B cell (primary cell): ENCODE measurements at regions not wholly inside any gene's neighbourhood (a gene's known extent, or its start where the extent isn't known, plus 50 kb on each side); places are given as distances from the start of the nearest gene placed in this dataset.

Source experiments
- EZH2 ChIP-seq: IDR thresholded peaks from 2 replicates; pipeline ENCODE4 v1.6.1; 2012; ENCODE audit warnings: borderline replicate concordance, low read depth, mild to moderate bottlenecking, moderate library complexity, low read length; ENCODE audit not compliant: insufficient read depth, poor library complexity, severe bottlenecking
- TF ChIP-seq, protein P1 (sequence below): fragments of 200-600 bp; IDR thresholded peaks from one replicate; pipeline ENCODE4 v1.8.0; 2022; ENCODE audit warnings: antibody characterized with exemption, mild to moderate bottlenecking

DNA sequence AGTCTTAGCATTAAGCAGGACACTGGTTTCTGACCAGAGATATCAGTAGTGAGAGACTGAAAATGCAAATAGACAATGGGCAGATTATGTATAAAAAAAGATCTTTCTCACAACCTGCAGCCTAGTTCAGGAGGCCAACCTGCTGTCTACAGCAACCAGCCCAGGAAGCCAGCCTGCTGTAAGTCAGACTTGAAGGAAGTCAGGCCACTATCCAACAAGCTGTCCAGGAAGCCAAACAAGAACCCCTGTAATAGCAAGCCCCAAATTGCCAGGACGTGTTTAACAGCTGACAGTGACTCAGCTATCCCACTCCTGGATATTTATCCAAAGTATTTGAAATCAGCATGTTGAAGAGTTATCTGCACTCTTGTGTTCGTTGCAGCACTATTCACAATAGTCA is 121.8 kb upstream of the SPIN1 start:
- TF ChIP-seq, protein P1, sequence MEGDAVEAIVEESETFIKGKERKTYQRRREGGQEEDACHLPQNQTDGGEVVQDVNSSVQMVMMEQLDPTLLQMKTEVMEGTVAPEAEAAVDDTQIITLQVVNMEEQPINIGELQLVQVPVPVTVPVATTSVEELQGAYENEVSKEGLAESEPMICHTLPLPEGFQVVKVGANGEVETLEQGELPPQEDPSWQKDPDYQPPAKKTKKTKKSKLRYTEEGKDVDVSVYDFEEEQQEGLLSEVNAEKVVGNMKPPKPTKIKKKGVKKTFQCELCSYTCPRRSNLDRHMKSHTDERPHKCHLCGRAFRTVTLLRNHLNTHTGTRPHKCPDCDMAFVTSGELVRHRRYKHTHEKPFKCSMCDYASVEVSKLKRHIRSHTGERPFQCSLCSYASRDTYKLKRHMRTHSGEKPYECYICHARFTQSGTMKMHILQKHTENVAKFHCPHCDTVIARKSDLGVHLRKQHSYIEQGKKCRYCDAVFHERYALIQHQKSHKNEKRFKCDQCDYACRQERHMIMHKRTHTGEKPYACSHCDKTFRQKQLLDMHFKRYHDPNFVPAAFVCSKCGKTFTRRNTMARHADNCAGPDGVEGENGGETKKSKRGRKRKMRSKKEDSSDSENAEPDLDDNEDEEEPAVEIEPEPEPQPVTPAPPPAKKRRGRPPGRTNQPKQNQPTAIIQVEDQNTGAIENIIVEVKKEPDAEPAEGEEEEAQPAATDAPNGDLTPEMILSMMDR = no peak
- TF ChIP-seq EZH2 = no peak
